ENCODE measurements at regions not wholly inside any gene's neighbourhood (a gene's known extent, or its start where the extent isn't known, plus 50 kb on each side); places are given as distances from the start of the nearest gene placed in this dataset.
"Not testable (repeated sequence)": the region's sequence is repeated elsewhere in the genome, so short reads cannot be mapped to it uniquely, and the experiment has no call there.

- no peaks in the 10 kb centered on the region for H3K36me3 ChIP-seq
- no peaks in the 10 kb centered on the region for H3K27me3 ChIP-seq
- H3K4me3 ChIP-seq = no peak overlapping the region
- WGBS, 2 donors (ENCODE audit: low coverage in 1 of 2) = 85% methylated on average over 4 of the region's 4 CpGs
- H3K27ac ChIP-seq = no peak overlapping the region
- ATAC-seq = no peak
- H3K9me3 ChIP-seq = peaks cover 0 to 28% (median 0%) of the 10 kb centered on the region in 3 donors
- no peak for TF ChIP-seq EP300 (IDR thresholded peaks at IDR 0.05)
- H3K4me1 ChIP-seq = no peaks in the 10 kb centered on the region
These were observed 52.5 kb upstream of the RESF1 start for GRCh38 chr12:31906557-31907301.

- H3K27me3 ChIP-seq = no peaks in the 10 kb centered on the region
- H3K4me3 ChIP-seq = no peak overlapping the region
- H3K36me3 ChIP-seq = no peaks in the 10 kb centered on the region
- no peak for ATAC-seq
- TF ChIP-seq POLR2A (IDR thresholded peaks at IDR 0.05) = no peak
- no peak for TF ChIP-seq POLR2AphosphoS5 (IDR thresholded peaks at IDR 0.05)
- TF ChIP-seq EP300 (IDR thresholded peaks at IDR 0.05) = no peak
- TF ChIP-seq CTCF (IDR thresholded peaks at IDR 0.05) = no peak
- H3K27ac ChIP-seq = no peak overlapping the region
- peaks cover 0 to 23% (median 0%) of the 10 kb centered on the region in 3 donors for H3K9me3 ChIP-seq
- no peaks in the 10 kb centered on the region for H3K4me1 ChIP-seq
- 60 to 85% methylated on average over 3 of the region's 3 CpGs for WGBS, 2 donors (ENCODE audit: low coverage in 1 of 2)
These were observed 56.2 kb upstream of the RESF1 start for GRCh38 chr12:31903025-31903424.

- H3K9me3 ChIP-seq = no peaks in the 10 kb centered on the region
- WGBS, 2 donors (ENCODE audit: low coverage in 1 of 2) = 90 to 100% methylated on average over 2 to 3 of the region's 4 CpGs
- no peaks in the 10 kb centered on the region for H3K4me1 ChIP-seq
- H3K27ac ChIP-seq = no peak overlapping the region
- H3K4me3 ChIP-seq = no peak overlapping the region
- no peak for ATAC-seq
- H3K27me3 ChIP-seq = no peaks in the 10 kb centered on the region
- no peaks in the 10 kb centered on the region for H3K36me3 ChIP-seq
- TF ChIP-seq POLR2AphosphoS5 (IDR thresholded peaks at IDR 0.05) (no peak), CTCF (IDR thresholded peaks at IDR 0.05) (no peak), POLR2A (IDR thresholded peaks at IDR 0.05) (no peak), EP300 (IDR thresholded peaks at IDR 0.05) (no peak)
These were observed 58.9 kb upstream of the RESF1 start for GRCh38 chr12:31900271-31900670.

- 72 to 78% methylated on average over 2 of the region's 2 CpGs for WGBS, 2 donors (ENCODE audit: low coverage in 1 of 2)
These were observed 60.1 kb upstream of the RESF1 start for GRCh38 chr12:31899109-31899508.

GRCh38 chr12:31897781-31898503 lies 61.3 kb upstream of the RESF1 start:
- H3K27ac ChIP-seq = no peak overlapping the region
- H3K4me3 ChIP-seq = no peak overlapping the region
- H3K27me3 ChIP-seq = no peaks in the 10 kb centered on the region
- ATAC-seq = no peak
- TF ChIP-seq POLR2AphosphoS5 (IDR thresholded peaks at IDR 0.05) = no peak
- TF ChIP-seq POLR2A (IDR thresholded peaks at IDR 0.05) = no peak
- no peak for TF ChIP-seq CTCF (IDR thresholded peaks at IDR 0.05)
- no peak for TF ChIP-seq EP300 (IDR thresholded peaks at IDR 0.05)
- 21 to 36% methylated on average over 7 to 10 of the region's 10 CpGs for WGBS, 2 donors (ENCODE audit: low coverage in 1 of 2)
- H3K36me3 ChIP-seq = no peaks in the 10 kb centered on the region
- no peaks in the 10 kb centered on the region for H3K4me1 ChIP-seq
- H3K9me3 ChIP-seq = no peaks in the 10 kb centered on the region

More at GRCh38 chr12:31899109-31899508, 60.1 kb upstream of the RESF1 start:
- no peaks in the 10 kb centered on the region for H3K27me3 ChIP-seq
- H3K36me3 ChIP-seq = no peaks in the 10 kb centered on the region
- no peak for ATAC-seq
- H3K9me3 ChIP-seq = no peaks in the 10 kb centered on the region
- no peak overlapping the region for H3K4me3 ChIP-seq
- H3K27ac ChIP-seq = no peak overlapping the region
- no peaks in the 10 kb centered on the region for H3K4me1 ChIP-seq
- TF ChIP-seq CTCF (IDR thresholded peaks at IDR 0.05) = no peak
- no peak for TF ChIP-seq EP300 (IDR thresholded peaks at IDR 0.05)
- TF ChIP-seq POLR2A (IDR thresholded peaks at IDR 0.05) = no peak
- no peak for TF ChIP-seq POLR2AphosphoS5 (IDR thresholded peaks at IDR 0.05)

DNA sequence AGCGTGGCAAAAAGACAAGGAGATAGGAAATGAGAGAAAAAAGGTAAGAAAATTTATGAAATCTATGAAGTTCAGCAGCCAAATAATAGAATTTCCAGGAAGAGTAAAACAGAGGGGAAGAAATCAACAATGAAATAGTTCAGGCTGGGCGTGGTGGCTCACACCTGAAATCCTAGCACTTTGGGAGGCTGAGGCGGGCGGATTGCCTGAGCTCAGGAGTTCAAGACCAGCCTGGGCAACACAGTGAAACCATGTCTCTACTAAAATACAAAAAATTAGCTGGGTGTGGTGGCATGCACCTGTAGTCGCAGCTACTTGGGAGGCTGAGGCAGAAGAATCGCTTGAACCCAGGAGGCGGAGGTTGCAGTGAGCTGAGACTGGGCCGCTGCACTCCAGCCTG lies 62.1 kb upstream of the RESF1 start:
- H3K4me3 ChIP-seq, H3K27ac ChIP-seq, H3K4me1 ChIP-seq, H3K9me3 ChIP-seq, H3K36me3 ChIP-seq, ATAC-seq, H3K27me3 ChIP-seq: not testable (repeated sequence)
- WGBS, 2 donors (ENCODE audit: low coverage in 1 of 2) = 89 to 95% methylated on average over 6 to 8 of the region's 8 CpGs
